Heart right ventricle (tissue), 16 donors: ENCODE measurements at regions not wholly inside any gene's neighbourhood (a gene's known extent, or its start where the extent isn't known, plus 50 kb on each side); places are given as distances from the start of the nearest gene placed in this dataset.

Source experiments
- ATAC-seq, 8 donors: fragments of 200-7000 bp; cut with Tn5 transposase; one replicate each; pipeline ENCODE4 v1.9.1; 2020; ENCODE audit warnings: mild to moderate bottlenecking in 8 of 8, moderate library complexity in 8 of 8, moderate number of reproducible peaks in 1 of 8
- DNase-seq, 2 donors: peaks; one replicate each; pipeline ENCODE4 v3.0.0-alpha.2; 2020
- H3K27ac ChIP-seq, 10 donors: fragments of 200-600 bp; sonication (generic) in 2 of 10; one replicate each; pipeline versions ENCODE4 v1.5.0 to v1.8.0; 2020 to 2022; ENCODE audit warnings: mild to moderate bottlenecking in 3 of 10
- H3K27me3 ChIP-seq, 7 donors: fragments of 200-600 bp; one replicate each; pipeline ENCODE4 v1.8.0; 2021 to 2022; ENCODE audit warnings: mild to moderate bottlenecking in 2 of 7
- H3K36me3 ChIP-seq, 9 donors: fragments of 200-600 bp; sonication (generic) in 1 of 9; one replicate each; pipeline versions ENCODE4 v1.5.0 to v1.8.0; 2020 to 2022; ENCODE audit warnings: mild to moderate bottlenecking in 2 of 9
- H3K4me1 ChIP-seq, 9 donors: fragments of 200-600 bp; sonication (generic) in 1 of 9; one replicate each; pipeline versions ENCODE4 v1.5.0 to v1.8.0; 2020 to 2022; ENCODE audit warnings: mild to moderate bottlenecking in 4 of 9
- H3K4me3 ChIP-seq, 10 donors: fragments of 200-600 bp; sonication (generic) in 2 of 10; one replicate each; pipeline versions ENCODE4 v1.5.0 to v1.8.0; 2020 to 2022; ENCODE audit warnings: mild to moderate bottlenecking in 7 of 10, moderate library complexity in 2 of 10
- H3K9me3 ChIP-seq, 11 donors: fragments of 200-600 bp in 10 of 11; sonication (generic) in 2 of 11; one replicate each; pipeline versions ENCODE4 v1.5.0 to v1.8.0; 2013 to 2022; ENCODE audit warnings: mild to moderate bottlenecking in 2 of 11, control low read depth in 1 of 11, moderate library complexity in 1 of 11
- CTCF ChIP-seq, 9 donors: fragments of 200-600 bp; sonication (generic) in 2 of 9; IDR thresholded peaks; one replicate each; pipeline versions ENCODE4 v1.5.0 to v1.8.0; 2021 to 2022; ENCODE audit warnings: antibody characterized with exemption in 9 of 9, mild to moderate bottlenecking in 5 of 9, moderate library complexity in 1 of 9
- WGBS, 2 donors: extraction: QIAGEN DNeasy Blood & Tissue Kit; methylation state at CpG; one replicate each; pipeline ENCODE4 v1.1.7; 2013; ENCODE audit warnings: inconsistent platforms in 1 of 2; 5-methylcytosine and 5-hydroxymethylcytosine counted together
- intact Hi-C, 10 donors: fragments of 100-400 bp; cut with DNase I; formaldehyde crosslinking; loops; one replicate each; pipeline versions ENCODE4 v1.11.1 to v1.14.2; 2022
- donor health status: Arrhythmogenic right ventricular cardiomyopathy.
- donor health status: ischemic (EF 13 %, LVEDD 7.1; RV severe dilation, severe dysfunction).
- donor health status: healthy with polysubstance abuse.
- donor health status: DM: no; HTN: yes; CAD: no.
- donor health status: DM: no; HTN: no; CAD: no.
- donor health status: ischemic (EF 25% LVEDD 6.9; RV normal size, moderate dysfunction).
- donor health status: ischemic (EF 25% LVEDD 5.7; RV mildly dilated, moderate dysfunction).
- donor health status: healthy.
- donor health status: DM: yes; HTN: yes; CAD: no.
- donor health status: Ischemic cardiomyopathy.
- donor health status: ischemic (EF 35%, LVEDD 5.7; RV mildly dilated, moderate dysfunction).
- donor health status: nonischemic (EF 11% LVEDD 7.7; RV severe dilation, severe dysfunction).
- donor health status: DM: yes; HTN: yes; CAD: no.
- donor health status: PGD.
- donor health status: ischemic (EF 29% LVEDD 5.4; RV normal size, mild dysfunction).
- donor health status: nonischemic (EF 23%, LVEDD 6.1; RV moderate dilation, normal function).

- 76 to 78% methylated on average over 14 of the region's 14 CpGs for WGBS, 2 donors
- intact Hi-C loops: no loop called here
- H3K4me1 ChIP-seq: no peaks in the 10 kb centered on the region
- no peak overlapping the region for H3K4me3 ChIP-seq
- no peak for TF ChIP-seq CTCF (IDR thresholded peaks at IDR 0.05)
- H3K27me3 ChIP-seq: peaks cover 0 to 8% (median 2%) of the 10 kb centered on the region in 7 donors
- DNase-seq: no peak
- H3K36me3 ChIP-seq: no peaks in the 10 kb centered on the region
- no peaks in the 10 kb centered on the region for H3K9me3 ChIP-seq
- H3K27ac ChIP-seq: no peak overlapping the region
- ATAC-seq: no peak
Measured at GRCh38 chr1:38121231-38121680, 74.7 kb upstream of the POU3F1 start.

- H3K27ac ChIP-seq: no peak overlapping the region
- no peak for DNase-seq
- WGBS, 2 donors: 88 to 90% methylated on average over 5 of the region's 5 CpGs
Measured at GRCh38 chr1:38120552-38121230, 74.1 kb upstream of the POU3F1 start.

DNA sequence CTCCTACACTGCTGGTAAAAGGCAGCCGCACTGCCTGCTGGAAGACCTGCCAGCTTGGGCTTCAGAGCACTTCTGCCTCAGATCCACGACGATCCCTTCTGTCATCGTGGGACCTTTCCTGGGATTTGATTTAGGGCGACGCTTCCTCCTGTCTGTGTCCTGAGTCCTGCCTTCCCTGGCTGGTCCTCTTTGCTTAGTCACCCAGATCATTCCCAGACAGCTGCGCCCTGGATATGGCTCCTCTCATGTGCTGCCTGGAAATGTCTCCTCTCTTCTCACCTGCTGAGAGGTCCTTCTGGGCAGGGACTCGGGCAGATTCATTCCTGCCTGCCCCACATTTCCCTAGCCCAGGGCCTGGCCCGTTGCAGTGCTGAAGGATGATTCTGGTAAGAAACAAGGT, 72.4 kb upstream of the POU3F1 start:
- DNase-seq (no peak), ATAC-seq (no peak)
- H3K27me3 ChIP-seq: peaks cover 0 to 8% (median 0%) of the 10 kb centered on the region in 7 donors
- 64 to 72% methylated on average over 9 of the region's 9 CpGs for WGBS, 2 donors
- no peaks in the 10 kb centered on the region for H3K4me1 ChIP-seq
- H3K36me3 ChIP-seq: no peaks in the 10 kb centered on the region
- no peak overlapping the region for H3K27ac ChIP-seq
- H3K9me3 ChIP-seq: no peaks in the 10 kb centered on the region
- intact Hi-C loops: no loop called here
- no peak for TF ChIP-seq CTCF (IDR thresholded peaks at IDR 0.05)
- H3K4me3 ChIP-seq: no peak overlapping the region

More at GRCh38 chr1:38120552-38121230, 74.1 kb upstream of the POU3F1 start:
- no peak for TF ChIP-seq CTCF (IDR thresholded peaks at IDR 0.05)
- no peak overlapping the region for H3K4me3 ChIP-seq
- H3K4me1 ChIP-seq: no peaks in the 10 kb centered on the region
- ATAC-seq: peak in 1 of 8 donors; percentile 34
- H3K9me3 ChIP-seq: no peaks in the 10 kb centered on the region
- intact Hi-C loops: no loop called here
- peaks cover 0 to 8% (median 0%) of the 10 kb centered on the region in 7 donors for H3K27me3 ChIP-seq
- H3K36me3 ChIP-seq: no peaks in the 10 kb centered on the region

GRCh38 chr1:38117444-38117887, 70.9 kb upstream of the POU3F1 start:
- intact Hi-C loops: no loop called here
- DNase-seq (no peak), ATAC-seq (no peak)
- Histone ChIP-seq H3K9me3 (no peaks in the 10 kb centered on the region), H3K4me1 (no peaks in the 10 kb centered on the region), H3K36me3 (no peaks in the 10 kb centered on the region), H3K27me3 (peaks cover 0 to 8% (median 0%) of the 10 kb centered on the region in 7 donors), H3K27ac (no peak overlapping the region), H3K4me3 (no peak overlapping the region)
- no peak for TF ChIP-seq CTCF (IDR thresholded peaks at IDR 0.05)
- 85 to 91% methylated on average over 11 of the region's 11 CpGs for WGBS, 2 donors
